ENCODE measurements at regions not wholly inside any gene's neighbourhood (a gene's known extent, or its start where the extent isn't known, plus 50 kb on each side); places are given as distances from the start of the nearest gene placed in this dataset.

DNA sequence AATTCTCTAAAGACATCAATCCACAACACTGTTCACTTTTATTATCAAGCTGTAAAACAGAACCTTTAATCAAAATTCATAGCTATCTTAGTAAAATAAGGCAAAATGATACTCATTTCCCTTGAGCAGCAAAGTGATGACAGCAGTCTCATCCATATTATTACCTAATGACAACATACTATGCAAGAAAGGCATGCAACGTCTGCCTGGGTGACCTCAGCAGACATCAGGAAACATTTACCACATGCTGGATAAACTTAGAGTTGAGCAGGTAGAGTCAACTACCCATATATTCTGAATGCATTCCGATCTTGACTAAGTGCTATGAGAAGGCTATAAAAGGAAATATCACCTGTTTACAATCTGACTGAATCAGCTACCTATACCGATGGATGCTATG is 145.1 kb downstream of the SIPA1L2 start:
- no peaks in the 10 kb centered on the region for H3K27me3 ChIP-seq (ENCODE audit: insufficient read depth, insufficient read length)
- H3K4me1 ChIP-seq (ENCODE audit: insufficient read depth, insufficient read length): no peaks in the 10 kb centered on the region
- H3K9me3 ChIP-seq (ENCODE audit: insufficient read depth, low read length): no peaks in the 10 kb centered on the region
- no peak for DNase-seq (ENCODE audit: low read depth, low spot score)
- H3K36me3 ChIP-seq (ENCODE audit: insufficient read depth, insufficient read length, low read length): peaks cover 58% of the 10 kb centered on the region
- H3K9ac ChIP-seq (ENCODE audit: insufficient read length, low read depth): no peak overlapping the region
- no peak for TF ChIP-seq YY1 (IDR thresholded peaks at IDR 0.05; ENCODE audit: insufficient read depth, insufficient read length)
- TF ChIP-seq ZNF274 (IDR thresholded peaks at IDR 0.05; ENCODE audit: low read depth, low read length): no peak
- no peak for TF ChIP-seq SUZ12 (IDR thresholded peaks at IDR 0.05; ENCODE audit: extremely low read depth, insufficient read depth, insufficient read length)
- H3K4me3 ChIP-seq (ENCODE audit: insufficient read length, low read depth): no peak overlapping the region

GRCh38 chr1:232483826-232484225 is 146.1 kb downstream of the SIPA1L2 start:
- Histone ChIP-seq H3K9me3 (ENCODE audit: insufficient read depth, low read length) (no peaks in the 10 kb centered on the region), H3K4me1 (ENCODE audit: insufficient read depth, insufficient read length) (no peaks in the 10 kb centered on the region), H3K36me3 (ENCODE audit: insufficient read depth, insufficient read length, low read length) (peaks cover 55% of the 10 kb centered on the region), H3K4me3 (ENCODE audit: insufficient read length, low read depth) (no peak overlapping the region), H3K9ac (ENCODE audit: insufficient read length, low read depth) (no peak overlapping the region), H3K27me3 (ENCODE audit: insufficient read depth, insufficient read length) (no peaks in the 10 kb centered on the region)
- TF ChIP-seq YY1 (IDR thresholded peaks at IDR 0.05; ENCODE audit: insufficient read depth, insufficient read length) (no peak), ZNF274 (IDR thresholded peaks at IDR 0.05; ENCODE audit: low read depth, low read length) (no peak), SUZ12 (IDR thresholded peaks at IDR 0.05; ENCODE audit: extremely low read depth, insufficient read depth, insufficient read length) (no peak)
- no peak for DNase-seq (ENCODE audit: low read depth, low spot score)

GRCh38 chr1:232481091-232481490 is 148.8 kb downstream of the SIPA1L2 start:
- H3K27me3 ChIP-seq (ENCODE audit: insufficient read depth, insufficient read length): no peaks in the 10 kb centered on the region
- H3K4me3 ChIP-seq (ENCODE audit: insufficient read length, low read depth): no peak overlapping the region
- no peak for DNase-seq (ENCODE audit: low read depth, low spot score)
- no peaks in the 10 kb centered on the region for H3K9me3 ChIP-seq (ENCODE audit: insufficient read depth, low read length)
- no peak overlapping the region for H3K9ac ChIP-seq (ENCODE audit: insufficient read length, low read depth)
- peaks cover 65% of the 10 kb centered on the region for H3K36me3 ChIP-seq (ENCODE audit: insufficient read depth, insufficient read length, low read length)
- H3K4me1 ChIP-seq (ENCODE audit: insufficient read depth, insufficient read length): no peaks in the 10 kb centered on the region
- no peak for TF ChIP-seq ZNF274 (IDR thresholded peaks at IDR 0.05; ENCODE audit: low read depth, low read length)
- TF ChIP-seq SUZ12 (IDR thresholded peaks at IDR 0.05; ENCODE audit: extremely low read depth, insufficient read depth, insufficient read length): no peak
- no peak for TF ChIP-seq YY1 (IDR thresholded peaks at IDR 0.05; ENCODE audit: insufficient read depth, insufficient read length)

DNA sequence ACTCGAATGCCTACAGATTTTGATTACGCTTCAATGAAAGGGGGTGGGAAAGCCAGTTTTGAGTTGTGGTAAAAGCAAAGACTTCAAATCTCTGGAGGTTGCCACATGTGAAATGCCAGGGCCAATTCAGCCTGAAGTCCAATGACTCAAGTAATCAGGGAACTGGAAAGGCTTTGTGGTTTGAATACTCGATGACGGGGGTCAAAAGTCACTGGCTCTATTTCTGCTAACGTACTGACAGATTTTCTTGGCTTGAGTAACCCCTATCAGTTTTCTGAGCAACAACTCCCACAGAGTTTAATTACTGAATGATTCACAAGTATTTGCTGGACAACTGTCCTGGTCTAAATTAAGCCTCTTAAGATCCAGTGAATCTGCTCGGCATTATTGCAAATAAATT is 152.2 kb downstream of the SIPA1L2 start:
- no peaks in the 10 kb centered on the region for H3K4me1 ChIP-seq (ENCODE audit: insufficient read depth, insufficient read length)

GRCh38 chr1:232476538-232476950 is 153.4 kb downstream of the SIPA1L2 start:
- H3K9ac ChIP-seq (ENCODE audit: insufficient read length, low read depth): no peak overlapping the region
- no peaks in the 10 kb centered on the region for H3K9me3 ChIP-seq (ENCODE audit: insufficient read depth, low read length)
- peaks cover 4% of the 10 kb centered on the region for H3K4me1 ChIP-seq (ENCODE audit: insufficient read depth, insufficient read length)
- H3K27me3 ChIP-seq (ENCODE audit: insufficient read depth, insufficient read length): no peaks in the 10 kb centered on the region
- H3K4me3 ChIP-seq (ENCODE audit: insufficient read length, low read depth): no peak overlapping the region
- peaks cover 40% of the 10 kb centered on the region for H3K36me3 ChIP-seq (ENCODE audit: insufficient read depth, insufficient read length, low read length)
- no peak for DNase-seq (ENCODE audit: low read depth, low spot score)
- TF ChIP-seq YY1 (IDR thresholded peaks at IDR 0.05; ENCODE audit: insufficient read depth, insufficient read length) (no peak), ZNF274 (IDR thresholded peaks at IDR 0.05; ENCODE audit: low read depth, low read length) (no peak)

More for the DNA sequence above, 152.2 kb downstream of the SIPA1L2 start:
- Histone ChIP-seq H3K9me3 (ENCODE audit: insufficient read depth, low read length) (no peaks in the 10 kb centered on the region), H3K36me3 (ENCODE audit: insufficient read depth, insufficient read length, low read length) (peaks cover 43% of the 10 kb centered on the region), H3K27me3 (ENCODE audit: insufficient read depth, insufficient read length) (no peaks in the 10 kb centered on the region), H3K9ac (ENCODE audit: insufficient read length, low read depth) (no peak overlapping the region), H3K4me3 (ENCODE audit: insufficient read length, low read depth) (no peak overlapping the region)
- TF ChIP-seq ZNF274 (IDR thresholded peaks at IDR 0.05; ENCODE audit: low read depth, low read length): no peak
- no peak for TF ChIP-seq SUZ12 (IDR thresholded peaks at IDR 0.05; ENCODE audit: extremely low read depth, insufficient read depth, insufficient read length)
- TF ChIP-seq YY1 (IDR thresholded peaks at IDR 0.05; ENCODE audit: insufficient read depth, insufficient read length): no peak
- no peak for DNase-seq (ENCODE audit: low read depth, low spot score)

DNA sequence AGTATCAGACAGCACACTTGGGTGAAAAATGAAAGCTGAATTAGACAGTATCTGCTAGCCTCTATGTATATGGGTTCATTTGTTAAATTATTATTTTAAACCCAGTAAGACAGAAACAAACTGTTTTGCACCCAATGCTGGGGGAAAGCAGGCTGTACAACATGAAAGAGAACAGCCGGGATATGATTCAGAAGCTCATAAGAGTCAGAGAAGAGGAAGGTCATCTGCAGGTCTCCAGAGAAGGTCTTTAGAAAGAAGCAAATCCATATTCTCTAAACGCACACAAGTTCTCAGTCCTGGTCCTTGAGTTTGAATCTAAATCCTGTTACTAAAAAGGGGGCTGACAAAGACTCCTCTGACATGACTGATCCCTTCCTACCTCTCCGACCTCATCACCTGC is 155.1 kb downstream of the SIPA1L2 start:
- Histone ChIP-seq H3K9ac (ENCODE audit: insufficient read length, low read depth) (no peak overlapping the region), H3K4me3 (ENCODE audit: insufficient read length, low read depth) (no peak overlapping the region), H3K36me3 (ENCODE audit: insufficient read depth, insufficient read length, low read length) (peaks cover 49% of the 10 kb centered on the region), H3K9me3 (ENCODE audit: insufficient read depth, low read length) (no peaks in the 10 kb centered on the region), H3K4me1 (ENCODE audit: insufficient read depth, insufficient read length) (peaks cover 4% of the 10 kb centered on the region), H3K27me3 (ENCODE audit: insufficient read depth, insufficient read length) (no peaks in the 10 kb centered on the region)
- no peak for DNase-seq (ENCODE audit: low read depth, low spot score)
- TF ChIP-seq YY1 (IDR thresholded peaks at IDR 0.05; ENCODE audit: insufficient read depth, insufficient read length) (no peak), SUZ12 (IDR thresholded peaks at IDR 0.05; ENCODE audit: extremely low read depth, insufficient read depth, insufficient read length) (no peak), ZNF274 (IDR thresholded peaks at IDR 0.05; ENCODE audit: low read depth, low read length) (no peak)

GRCh38 chr1:232473900-232474299 is 156.0 kb downstream of the SIPA1L2 start:
- Histone ChIP-seq H3K9ac (ENCODE audit: insufficient read length, low read depth) (no peak overlapping the region), H3K4me1 (ENCODE audit: insufficient read depth, insufficient read length) (peaks cover 4% of the 10 kb centered on the region), H3K9me3 (ENCODE audit: insufficient read depth, low read length) (no peaks in the 10 kb centered on the region), H3K27me3 (ENCODE audit: insufficient read depth, insufficient read length) (no peaks in the 10 kb centered on the region), H3K4me3 (ENCODE audit: insufficient read length, low read depth) (no peak overlapping the region), H3K36me3 (ENCODE audit: insufficient read depth, insufficient read length, low read length) (peaks cover 44% of the 10 kb centered on the region)
- no peak for TF ChIP-seq YY1 (IDR thresholded peaks at IDR 0.05; ENCODE audit: insufficient read depth, insufficient read length)
- TF ChIP-seq SUZ12 (IDR thresholded peaks at IDR 0.05; ENCODE audit: extremely low read depth, insufficient read depth, insufficient read length): no peak
- no peak for TF ChIP-seq ZNF274 (IDR thresholded peaks at IDR 0.05; ENCODE audit: low read depth, low read length)
- DNase-seq (ENCODE audit: low read depth, low spot score): no peak

DNA sequence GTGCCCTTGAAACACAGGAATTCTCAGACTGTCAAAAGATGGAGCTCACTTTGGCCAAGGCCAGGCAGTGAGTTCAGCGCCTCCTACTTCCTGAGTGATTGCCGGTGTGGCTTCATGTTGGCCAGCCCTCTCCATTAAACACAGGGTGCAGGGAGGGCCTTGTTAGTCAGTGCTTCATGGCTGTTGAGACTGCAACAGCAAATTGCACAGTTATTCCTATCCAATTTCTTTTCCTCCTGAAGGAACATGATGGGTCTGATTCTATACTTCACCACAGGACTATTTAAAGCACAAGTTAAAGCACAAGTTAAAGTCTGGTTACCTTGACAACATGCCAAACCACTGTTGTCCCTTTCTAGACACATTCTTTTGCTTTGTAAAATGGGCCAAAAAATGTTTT is 156.6 kb downstream of the SIPA1L2 start:
- Histone ChIP-seq H3K27me3 (ENCODE audit: insufficient read depth, insufficient read length) (no peaks in the 10 kb centered on the region), H3K36me3 (ENCODE audit: insufficient read depth, insufficient read length, low read length) (peaks cover 46% of the 10 kb centered on the region), H3K9me3 (ENCODE audit: insufficient read depth, low read length) (no peaks in the 10 kb centered on the region), H3K4me3 (ENCODE audit: insufficient read length, low read depth) (no peak overlapping the region), H3K9ac (ENCODE audit: insufficient read length, low read depth) (no peak overlapping the region), H3K4me1 (ENCODE audit: insufficient read depth, insufficient read length) (peaks cover 4% of the 10 kb centered on the region)
- DNase-seq (ENCODE audit: low read depth, low spot score): peak; percentile 50
- TF ChIP-seq SUZ12 (IDR thresholded peaks at IDR 0.05; ENCODE audit: extremely low read depth, insufficient read depth, insufficient read length) (no peak), YY1 (IDR thresholded peaks at IDR 0.05; ENCODE audit: insufficient read depth, insufficient read length) (no peak), ZNF274 (IDR thresholded peaks at IDR 0.05; ENCODE audit: low read depth, low read length) (no peak)
